GM12891 (cell line): ENCODE measurements at regions not wholly inside any gene's neighbourhood (a gene's known extent, or its start where the extent isn't known, plus 50 kb on each side); places are given as distances from the start of the nearest gene placed in this dataset.

Source experiments
- DNase-seq: peaks from one replicate; pipeline ENCODE4 v3.0.0; 2011; ENCODE audit warnings: low spot score; ENCODE audit not compliant: insufficient read length
- FAIRE-seq: peaks from 2 replicates; lab custom pipeline; 2011; peaks lifted over from hg19 to GRCh38; lab: Jason Lieb, UNC
- PAX5 ChIP-seq: IDR thresholded peaks from 2 replicates; pipeline ENCODE4 v1.6.1; 2011; ENCODE audit warnings: low read length, moderate library complexity, mild to moderate bottlenecking; ENCODE audit not compliant: insufficient read depth, severe bottlenecking
- POLR2A ChIP-seq: IDR thresholded peaks from 2 replicates; pipeline ENCODE4 v1.6.1; 2011; ENCODE audit warnings: low read depth, low read length, control low read depth
- POLR2AphosphoS5 ChIP-seq: IDR thresholded peaks from 2 replicates; pipeline ENCODE4 v1.6.1; 2011; ENCODE audit warnings: low read depth, low read length, control low read depth
- POU2F2 ChIP-seq: IDR thresholded peaks from 2 replicates; pipeline ENCODE4 v1.6.1; 2011; ENCODE audit warnings: low read depth, mild to moderate bottlenecking, control low read depth, low read length, moderate library complexity
- SPI1 ChIP-seq: IDR thresholded peaks from 2 replicates; pipeline ENCODE4 v1.6.1; 2011; ENCODE audit warnings: low read depth, low read length, control low read depth
- TAF1 ChIP-seq: IDR thresholded peaks from 2 replicates; pipeline ENCODE4 v1.6.1; 2011; ENCODE audit warnings: low read depth, low read length, control low read depth

DNA sequence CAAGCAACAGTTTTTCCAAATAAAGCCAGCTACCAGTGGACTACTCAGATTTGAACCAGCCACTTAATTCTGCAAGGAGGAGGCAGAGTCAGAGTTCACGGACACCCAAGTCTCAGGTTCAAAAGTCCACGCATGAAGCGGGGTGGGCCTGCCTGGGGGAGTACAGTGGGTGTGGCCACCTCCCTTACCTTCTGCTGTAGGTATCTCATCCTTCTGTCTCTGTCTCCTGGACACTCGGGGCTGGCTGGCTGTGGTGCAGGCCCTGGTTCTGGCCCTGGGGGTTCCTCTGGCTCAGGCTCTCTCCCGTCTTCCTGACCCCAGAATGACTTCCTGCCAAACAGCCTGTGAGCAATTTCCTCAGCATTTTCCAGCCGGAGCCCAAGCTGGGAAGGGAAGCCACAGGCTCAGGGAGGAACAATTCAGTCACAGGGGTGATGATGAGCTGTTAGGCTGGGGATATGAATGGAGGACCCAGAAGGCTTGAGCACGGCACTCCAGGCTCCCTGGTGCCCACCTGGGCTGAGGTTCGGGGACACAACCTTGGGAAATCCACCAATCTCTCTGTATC is 101.9 kb downstream of the LITAF start:
- no peak for FAIRE-seq
- DNase-seq: no peak
- TF ChIP-seq PAX5: no peak
- no peak for TF ChIP-seq POU2F2
- TF ChIP-seq POLR2A: no peak
- TF ChIP-seq TAF1: no peak
- TF ChIP-seq POLR2AphosphoS5: no peak
- TF ChIP-seq SPI1: no peak

DNA sequence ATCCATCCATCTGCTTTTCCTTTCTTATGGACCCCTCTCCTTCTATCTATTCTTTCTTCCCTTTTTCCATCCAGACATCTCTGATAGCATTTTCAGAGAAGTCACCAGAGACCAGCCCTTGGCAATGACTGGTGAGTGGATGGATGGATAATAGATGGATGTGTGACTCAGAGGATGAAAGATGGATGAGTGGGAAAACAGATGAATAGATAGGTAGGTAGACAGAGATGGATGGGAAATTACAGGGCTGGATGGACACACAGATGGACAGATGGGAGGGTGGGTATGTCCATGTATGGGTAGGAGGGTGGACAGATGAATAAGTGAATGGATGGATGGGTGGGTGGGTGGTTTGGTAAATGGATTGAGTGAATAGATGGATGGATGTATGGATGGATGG is 101.0 kb downstream of the LITAF start:
- no peak for TF ChIP-seq POU2F2
- TF ChIP-seq PAX5: no peak
- no peak for TF ChIP-seq POLR2AphosphoS5
- TF ChIP-seq SPI1: no peak
- no peak for TF ChIP-seq TAF1
- no peak for TF ChIP-seq POLR2A
- FAIRE-seq: no peak
- DNase-seq: no peak

DNA sequence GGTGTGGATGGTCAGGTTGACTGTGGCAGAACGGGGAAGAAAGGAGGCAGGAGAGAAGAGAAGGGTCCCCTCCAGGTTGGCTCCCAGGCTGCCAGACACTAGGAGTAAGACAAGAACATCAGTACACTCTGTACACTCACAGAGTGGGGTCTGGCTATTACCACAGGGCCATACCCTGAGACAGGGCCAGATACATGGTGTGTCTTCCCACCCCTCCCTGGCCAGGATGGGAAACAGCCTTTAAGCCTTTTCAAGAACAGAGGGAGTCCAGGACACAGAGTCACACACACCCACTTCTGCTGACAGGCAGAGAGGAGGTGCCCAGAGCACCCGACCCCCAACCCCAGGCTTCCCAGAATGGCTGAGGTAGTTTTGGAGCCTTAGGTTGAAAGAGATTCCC is 99.4 kb downstream of the LITAF start:
- no peak for DNase-seq
- TF ChIP-seq PAX5 (no peak), POLR2AphosphoS5 (no peak), TAF1 (no peak), SPI1 (no peak), POLR2A (no peak), POU2F2 (no peak)
- no peak for FAIRE-seq

DNA sequence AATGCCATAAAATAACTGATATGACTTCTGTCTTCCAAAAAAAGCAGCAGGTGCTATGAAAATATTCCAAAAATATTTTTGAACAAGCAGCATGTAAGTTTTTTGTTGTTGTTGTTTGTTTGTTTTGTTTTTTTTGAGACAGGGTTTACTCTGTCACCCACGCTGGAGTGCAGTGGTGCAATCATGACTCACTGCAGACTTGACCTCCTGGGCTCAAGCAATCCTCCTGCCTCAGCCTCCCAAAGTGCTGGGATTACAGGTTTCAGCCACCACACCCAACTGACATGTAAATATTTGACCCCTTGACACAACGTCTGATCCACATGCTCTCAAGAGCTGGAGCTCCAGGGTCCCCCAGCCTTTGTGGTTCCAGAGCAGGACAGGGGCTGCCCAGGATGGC is 98.4 kb downstream of the LITAF start:
- no peak for FAIRE-seq
- DNase-seq: no peak
- no peak for TF ChIP-seq SPI1
- TF ChIP-seq POU2F2: no peak
- TF ChIP-seq POLR2A: no peak
- no peak for TF ChIP-seq TAF1
- no peak for TF ChIP-seq POLR2AphosphoS5
- no peak for TF ChIP-seq PAX5

DNA sequence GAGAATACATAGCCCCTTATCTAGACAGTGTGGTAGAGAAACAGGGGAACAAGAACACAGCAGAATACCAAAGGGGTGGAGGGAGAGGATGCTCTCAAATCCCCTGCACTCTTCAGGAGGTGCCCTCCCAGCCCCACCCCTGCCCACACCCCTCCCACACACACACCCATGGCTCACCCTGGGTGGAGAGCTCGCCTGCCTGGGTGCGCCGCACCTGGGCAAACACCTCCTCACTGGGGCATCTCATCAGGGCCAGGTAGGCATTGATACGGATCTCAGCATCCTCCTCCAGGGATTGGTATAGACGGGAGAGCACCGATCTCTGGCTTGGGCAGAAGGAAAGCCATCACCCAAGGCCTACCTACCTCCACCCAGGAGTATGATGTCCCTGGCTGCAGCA is 95.2 kb downstream of the LITAF start:
- DNase-seq (no peak), FAIRE-seq (no peak)
- TF ChIP-seq POLR2AphosphoS5: no peak
- TF ChIP-seq POU2F2: no peak
- no peak for TF ChIP-seq TAF1
- no peak for TF ChIP-seq POLR2A
- no peak for TF ChIP-seq SPI1
- TF ChIP-seq PAX5: no peak

DNA sequence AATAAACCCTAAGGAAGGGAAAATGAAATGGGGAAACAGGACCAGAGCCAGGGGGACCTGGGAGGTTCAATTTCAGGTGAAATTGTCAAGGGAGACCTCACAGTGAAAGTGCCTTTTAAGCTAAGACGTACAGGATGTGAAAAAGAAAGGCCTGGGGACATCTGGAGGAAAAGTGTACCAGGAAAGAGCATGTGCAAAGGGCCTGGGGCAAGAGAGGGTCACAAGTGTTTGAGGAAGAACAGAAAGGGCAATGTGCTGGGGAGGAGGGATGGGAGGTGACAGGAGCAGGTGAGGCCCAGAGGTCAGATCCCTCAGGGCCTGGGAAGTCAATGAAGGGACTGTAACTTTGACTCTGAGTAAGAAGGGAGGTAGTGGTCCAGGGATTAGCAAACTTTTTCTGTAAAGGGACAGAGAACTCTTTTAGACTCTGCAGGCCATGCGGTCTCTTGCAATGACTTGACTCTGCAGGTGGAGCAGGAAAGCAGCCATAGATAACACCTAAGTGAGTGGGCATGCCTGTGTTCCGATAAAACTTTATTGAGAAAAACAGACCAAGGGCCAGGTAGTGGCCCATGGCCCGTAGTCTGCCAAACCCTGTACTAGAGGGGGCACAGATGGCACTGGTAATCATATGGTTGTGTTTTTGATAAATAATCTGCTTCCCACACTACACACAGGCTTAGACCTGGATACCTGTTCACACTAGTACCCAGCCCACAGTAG is 93.8 kb downstream of the LITAF start:
- no peak for DNase-seq
- FAIRE-seq: no peak
- TF ChIP-seq PAX5 (no peak), TAF1 (no peak), SPI1 (no peak), POU2F2 (no peak), POLR2AphosphoS5 (no peak)

DNA sequence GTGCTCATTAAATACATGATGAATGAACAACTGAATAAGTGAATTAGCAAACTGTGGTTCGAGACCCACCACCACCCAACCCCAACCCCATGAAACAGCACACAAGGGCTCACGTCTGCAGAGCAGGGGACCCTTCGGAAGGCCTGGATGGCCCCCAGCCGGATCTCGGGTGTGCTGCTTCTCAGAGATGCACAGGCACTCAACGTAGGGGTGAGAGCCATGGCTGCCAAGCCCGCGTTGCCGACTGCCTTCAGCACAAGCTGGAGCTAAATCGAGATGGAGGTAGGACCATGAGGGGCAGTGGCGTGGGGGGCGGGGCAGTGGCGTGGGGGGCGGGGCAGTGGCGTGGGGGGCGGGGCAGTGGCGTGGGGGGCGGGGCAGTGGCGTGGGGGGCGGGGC is 93.2 kb downstream of the LITAF start:
- TF ChIP-seq POU2F2 (no peak), PAX5 (no peak), POLR2A (no peak), POLR2AphosphoS5 (no peak), TAF1 (no peak), SPI1 (no peak)
- DNase-seq (no peak), FAIRE-seq (no peak)

DNA sequence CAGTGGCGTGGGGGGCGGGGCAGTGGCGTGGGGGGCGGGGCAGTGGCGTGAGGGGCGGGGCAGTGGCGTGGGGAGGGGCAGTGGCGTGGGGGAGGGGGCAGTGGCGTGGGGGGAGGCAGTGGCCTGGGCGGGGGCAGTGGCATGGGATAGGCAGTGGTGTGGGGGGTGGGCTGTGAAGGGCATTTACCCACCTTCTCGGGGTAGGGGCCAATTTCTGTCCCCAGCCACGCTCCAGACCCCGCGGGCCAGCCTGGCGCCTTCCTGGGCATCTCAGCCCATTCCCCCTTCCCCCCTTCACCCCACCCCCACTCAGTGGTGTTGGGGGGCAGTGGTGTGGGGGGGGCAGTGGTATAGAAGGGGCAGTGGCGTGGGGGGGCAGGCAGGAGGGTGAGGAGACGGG is 92.7 kb downstream of the LITAF start:
- DNase-seq (no peak), FAIRE-seq (no peak)
- no peak for TF ChIP-seq POU2F2
- no peak for TF ChIP-seq SPI1
- no peak for TF ChIP-seq PAX5
- TF ChIP-seq POLR2A: no peak
- TF ChIP-seq TAF1: no peak
- no peak for TF ChIP-seq POLR2AphosphoS5

DNA sequence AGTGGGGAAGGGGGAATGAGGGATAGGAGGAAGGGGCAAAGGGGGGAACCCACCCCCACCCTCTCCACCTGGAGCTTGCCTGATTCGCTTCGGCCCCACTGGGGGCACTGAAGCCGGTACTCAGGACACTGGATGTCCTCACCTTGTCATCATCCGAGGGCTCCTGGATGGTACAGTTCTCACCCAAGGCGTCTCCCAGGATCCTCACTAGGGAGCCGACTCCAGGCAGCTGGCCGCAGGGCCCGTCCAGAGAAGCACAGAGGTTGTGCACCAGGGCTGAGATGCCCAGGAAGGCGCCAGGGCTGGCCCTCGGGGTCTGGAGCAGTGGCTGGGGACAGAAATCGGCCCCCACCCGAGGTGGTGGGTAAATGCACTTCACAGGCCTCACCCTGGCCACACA is 92.3 kb downstream of the LITAF start:
- no peak for DNase-seq
- no peak for FAIRE-seq
- TF ChIP-seq POLR2AphosphoS5 (no peak), TAF1 (no peak)
